H9 (cell line): ENCODE measurements at regions not wholly inside any gene's neighbourhood (a gene's known extent, or its start where the extent isn't known, plus 50 kb on each side); places are given as distances from the start of the nearest gene placed in this dataset.

ENCODE experiments used
- DNase-seq: peaks from one replicate; pipeline ENCODE4 v3.0.0-alpha.2; 2017
- H2AFZ ChIP-seq: one replicate; pipeline ENCODE4 v1.6.1; 2013; ENCODE audit warnings: mild to moderate bottlenecking, low read length, control low read depth, moderate library complexity
- H2AK5ac ChIP-seq: 2 replicates; pipeline ENCODE4 v1.6.1; 2013; ENCODE audit warnings: low read length, control low read depth, mixed read lengths; ENCODE audit not compliant: insufficient read length
- H2BK120ac ChIP-seq: one replicate; pipeline ENCODE4 v1.6.1; 2013; ENCODE audit warnings: low read depth, mild to moderate bottlenecking, low read length, control low read depth, inconsistent platforms; ENCODE audit not compliant: poor library complexity, severe bottlenecking
- H2BK12ac ChIP-seq: 2 replicates; pipeline ENCODE4 v1.6.1; 2013; ENCODE audit warnings: low read length, control low read depth, mixed read lengths, low read depth; ENCODE audit not compliant: insufficient read length
- H2BK15ac ChIP-seq: 2 replicates; pipeline ENCODE4 v1.6.1; 2013; ENCODE audit warnings: low read depth, low read length, control low read depth
- H2BK20ac ChIP-seq: one replicate; pipeline ENCODE4 v1.6.1; 2013; ENCODE audit warnings: low read depth, mild to moderate bottlenecking, low read length, control low read depth, inconsistent platforms; ENCODE audit not compliant: poor library complexity, severe bottlenecking
- H2BK5ac ChIP-seq: 2 replicates; pipeline ENCODE4 v1.6.1; 2013; ENCODE audit warnings: low read length, control low read depth, mixed read lengths; ENCODE audit not compliant: insufficient read length
- H3K14ac ChIP-seq: 2 replicates; pipeline ENCODE4 v1.6.1; 2013; ENCODE audit warnings: low read length, control low read depth; ENCODE audit not compliant: insufficient read depth
- H3K18ac ChIP-seq: 2 replicates; pipeline ENCODE4 v1.6.1; 2013; ENCODE audit warnings: low read depth, mild to moderate bottlenecking, mixed read lengths, low read length, control low read depth; ENCODE audit not compliant: insufficient read length
- H3K23ac ChIP-seq: 2 replicates; pipeline ENCODE4 v1.6.1; 2013; ENCODE audit warnings: low read length, control low read depth, mixed read lengths, low read depth; ENCODE audit not compliant: insufficient read length
- H3K23me2 ChIP-seq: 2 replicates; pipeline ENCODE4 v1.6.1; 2013; ENCODE audit warnings: low read depth, mild to moderate bottlenecking, mixed read lengths, low read length, control low read depth; ENCODE audit not compliant: insufficient read length, poor library complexity, severe bottlenecking
- H3K27ac ChIP-seq: 2 replicates; pipeline ENCODE4 v1.5.1; 2013; ENCODE audit warnings: low read length, control low read depth, mixed read lengths, low read depth; ENCODE audit not compliant: insufficient read length
- H3K27me3 ChIP-seq: 2 replicates; pipeline ENCODE4 v1.6.1; 2013; ENCODE audit warnings: low read length, control low read depth, inconsistent platforms; ENCODE audit not compliant: insufficient read depth
- H3K4ac ChIP-seq: 2 replicates; pipeline ENCODE4 v1.6.1; 2013; ENCODE audit warnings: low read depth, mild to moderate bottlenecking, control low read depth, inconsistent platforms, low read length, moderate library complexity
- H3K4me1 ChIP-seq: 2 replicates; pipeline ENCODE4 v1.6.1; 2013; ENCODE audit warnings: low read length, control low read depth, inconsistent platforms; ENCODE audit not compliant: insufficient read depth
- H3K4me2 ChIP-seq: 2 replicates; pipeline ENCODE4 v1.6.1; 2013; ENCODE audit warnings: low read length, control low read depth, mixed read lengths; ENCODE audit not compliant: insufficient read length, insufficient read depth
- H3K56ac ChIP-seq: 2 replicates; pipeline ENCODE4 v1.6.1; 2013; ENCODE audit warnings: low read depth, mild to moderate bottlenecking, mixed read lengths, low read length, control low read depth; ENCODE audit not compliant: insufficient read length
- H3K79me1 ChIP-seq: 2 replicates; pipeline ENCODE4 v1.6.1; 2013; ENCODE audit warnings: low read depth, mild to moderate bottlenecking, moderate library complexity, low read length, control low read depth, inconsistent platforms; ENCODE audit not compliant: insufficient read depth, poor library complexity, severe bottlenecking
- H3K79me2 ChIP-seq: 2 replicates; pipeline ENCODE4 v1.6.1; 2013; ENCODE audit warnings: low read length, control low read depth, inconsistent platforms; ENCODE audit not compliant: insufficient read depth
- H3K9ac ChIP-seq: 2 replicates; pipeline ENCODE4 v1.6.1; 2013; ENCODE audit warnings: low read length, control low read depth, mixed read lengths; ENCODE audit not compliant: insufficient read length; ENCODE audit errors: extremely low read depth
- H3K9me3 ChIP-seq: one replicate; pipeline ENCODE4 v1.6.1; 2013; ENCODE audit warnings: low read depth, low read length, inconsistent platforms; ENCODE audit not compliant: control insufficient read depth
- H3T11ph ChIP-seq: one replicate; pipeline ENCODE4 v1.6.1; 2013; ENCODE audit warnings: mild to moderate bottlenecking, low read length, control low read depth, inconsistent platforms
- H4K20me1 ChIP-seq: one replicate; pipeline ENCODE4 v1.6.1; 2013; ENCODE audit not compliant: control insufficient read depth, insufficient read length, insufficient read depth
- H4K5ac ChIP-seq: 2 replicates; pipeline ENCODE4 v1.6.1; 2013; ENCODE audit warnings: low read depth, mild to moderate bottlenecking, mixed read lengths, low read length, control low read depth; ENCODE audit not compliant: insufficient read length
- H4K8ac ChIP-seq: replicated peaks from 2 replicates; pipeline ENCODE4 v1.6.1; 2013; ENCODE audit warnings: low read length, control low read depth, mixed read lengths, low read depth; ENCODE audit not compliant: insufficient read length
- H4K91ac ChIP-seq: 2 replicates; pipeline ENCODE4 v1.6.1; 2013; ENCODE audit warnings: low read depth, mild to moderate bottlenecking, moderate library complexity, mixed read lengths, low read length, control low read depth; ENCODE audit not compliant: insufficient read length
- H3K27ac Mint-ChIP-seq, 3 experiments: 2 replicates in 2 of 3; 3 replicates in 1 of 3; pipeline ENCODE4 v1.8.0; 2020 to 2021; ENCODE audit warnings: mixed read lengths in 3 of 3, mild to moderate bottlenecking in 1 of 3, moderate library complexity in 1 of 3
- H3K27me3 Mint-ChIP-seq: 2 replicates; pipeline ENCODE4 v1.8.0; 2021; ENCODE audit warnings: low read depth, mild to moderate bottlenecking, moderate library complexity, mixed read lengths
- H3K36me3 Mint-ChIP-seq, 3 experiments: 2 replicates in 2 of 3; 3 replicates in 1 of 3; pipeline ENCODE4 v1.8.0; 2020 to 2021; ENCODE audit warnings: low read depth in 3 of 3, mixed read lengths in 3 of 3; ENCODE audit not compliant: insufficient read depth in 1 of 3
- H3K4me1 Mint-ChIP-seq, 2 experiments: 2 replicates each; pipeline ENCODE4 v1.8.0; 2020; ENCODE audit warnings: mixed read lengths in 2 of 2
- H3K4me3 Mint-ChIP-seq, 2 experiments: 2 replicates in 1 of 2; 3 replicates in 1 of 2; pipeline ENCODE4 v1.8.0; 2020 to 2021; ENCODE audit warnings: mild to moderate bottlenecking in 2 of 2, mixed read lengths in 2 of 2, moderate library complexity in 1 of 2
- H3K9me3 Mint-ChIP-seq, 2 experiments: 2 replicates in 1 of 2; 3 replicates in 1 of 2; pipeline ENCODE4 v1.8.0; 2020; ENCODE audit warnings: mild to moderate bottlenecking in 2 of 2, mixed read lengths in 2 of 2, moderate library complexity in 1 of 2
- CTCF ChIP-seq: fragments of 200-600 bp; sonication (generic); conservative IDR thresholded peaks from 3 replicates; pipeline ENCODE4 v1.8.0; 2021; ENCODE audit warnings: antibody characterized with exemption, mild to moderate bottlenecking
- WGBS: extraction: QIAGEN DNeasy Blood & Tissue Kit; methylation state at CpG from one replicate; pipeline ENCODE4 v1.1.7; 2013; ENCODE audit warnings: missing lambda C conversion rate, low lambda C conversion rate, mixed read lengths; ENCODE audit not compliant: insufficient read length; ENCODE audit errors: extremely low coverage; 5-methylcytosine and 5-hydroxymethylcytosine counted together

- no peaks in the 10 kb centered on the region for H3K27me3 ChIP-seq
- H3K4me1 ChIP-seq = no peaks in the 10 kb centered on the region
- TF ChIP-seq CTCF = no peak
- no peak overlapping the region for H2AK5ac ChIP-seq
- H4K5ac ChIP-seq = no peak overlapping the region
- no peak overlapping the region for H4K91ac ChIP-seq
- H4K20me1 ChIP-seq = no peaks in the 10 kb centered on the region
- no peak overlapping the region for H4K8ac ChIP-seq
- no peaks in the 10 kb centered on the region for H3K79me2 ChIP-seq
- H2AFZ ChIP-seq = no peak overlapping the region
- H3K79me1 ChIP-seq = no peaks in the 10 kb centered on the region
- H3K18ac ChIP-seq = no peak overlapping the region
- H2BK120ac ChIP-seq = no peak overlapping the region
- no peaks in the 10 kb centered on the region for H3K27me3 Mint-ChIP-seq
- no peaks in the 10 kb centered on the region for H3K23me2 ChIP-seq
- no peak overlapping the region for H3K9ac ChIP-seq
- H2BK15ac ChIP-seq = no peak overlapping the region
- H3K23ac ChIP-seq = no peak overlapping the region
- H3K9me3 Mint-ChIP-seq = peaks cover 0 to 4% of the 10 kb centered on the region in 2 experiments; a peak in 2 of 5 replicates
- H2BK20ac ChIP-seq = no peak overlapping the region
- H3K36me3 Mint-ChIP-seq = peaks cover 0 to 4% (median 1%) of the 10 kb centered on the region in 3 experiments; a peak in 3 of 7 replicates
- H2BK5ac ChIP-seq = no peak overlapping the region
- H3K4ac ChIP-seq = no peak overlapping the region
- no peak overlapping the region for H2BK12ac ChIP-seq
- no peak overlapping the region for H3K14ac ChIP-seq
- no CpG with 5 or more reads among the region's 2 CpGs for WGBS
- H3T11ph ChIP-seq = no peak overlapping the region
- no peak overlapping the region for H3K27ac ChIP-seq
- H3K56ac ChIP-seq = no peak overlapping the region
- no peaks in the 10 kb centered on the region for H3K4me1 Mint-ChIP-seq
- H3K4me2 ChIP-seq = no peak overlapping the region
- H3K4me3 Mint-ChIP-seq = no peak overlapping the region
- no peaks in the 10 kb centered on the region for H3K9me3 ChIP-seq
- no peak overlapping the region for H3K27ac Mint-ChIP-seq
- no peak for DNase-seq
Observed at GRCh38 chr5:35415309-35415708, 185.0 kb upstream of the PRLR start.
